ENCODE measurements at regions not wholly inside any gene's neighbourhood (a gene's known extent, or its start where the extent isn't known, plus 50 kb on each side); places are given as distances from the start of the nearest gene placed in this dataset.
A peak's percentile ranks its signal among the peaks of the same experiment; 100 is the strongest.

GRCh38 chr1:234909307-234909810 lies 219.3 kb downstream of the TOMM20 start:
- H3K36me3 ChIP-seq (ENCODE audit: insufficient read depth, low read length, poor library complexity, severe bottlenecking): no peaks in the 10 kb centered on the region
- H3K4me1 ChIP-seq (ENCODE audit: insufficient read depth, low read length, poor library complexity, severe bottlenecking): peaks cover 16% of the 10 kb centered on the region
- ChIA-PET POLR2A (ENCODE audit: low non-redundant PET) (no interaction called here), CTCF (no interaction called here)
- BruUV-seq (replicated peaks): no TSS peak
- H3K9me3 ChIP-seq (ENCODE audit: low read depth, low read length, poor library complexity, severe bottlenecking): no peaks in the 10 kb centered on the region
- intact Hi-C loops (cut with micrococcal nuclease; ENCODE audit: unreplicated experiment): no loop called here
- no peak overlapping the region for H3K4me3 ChIP-seq (ENCODE audit: low read depth, low read length, poor library complexity, severe bottlenecking)
- no peaks in the 10 kb centered on the region for H3K27me3 ChIP-seq (replicated peaks; ENCODE audit: insufficient read depth, low read depth, low read length, poor library complexity)
- DNase-seq (ENCODE audit: low spot score): no peak
- TF ChIP-seq CTCF (conservative IDR thresholded peaks at IDR 0.05; ENCODE audit: low read depth, low read length): no peak
- no peak for TF ChIP-seq EZH2 (IDR thresholded peaks at IDR 0.05; ENCODE audit: borderline replicate concordance, low read depth, low read length, poor library complexity, severe bottlenecking)
- H3K27ac ChIP-seq (ENCODE audit: low read depth, low read length, poor library complexity, severe bottlenecking): no peak overlapping the region

- no TSS peak for BruUV-seq (replicated peaks)
- intact Hi-C loops (cut with micrococcal nuclease; ENCODE audit: unreplicated experiment): no loop called here
- no peak overlapping the region for H3K4me3 ChIP-seq (ENCODE audit: low read depth, low read length, poor library complexity, severe bottlenecking)
- ChIA-PET CTCF (no interaction called here), POLR2A (ENCODE audit: low non-redundant PET) (no interaction called here)
- TF ChIP-seq CTCF (conservative IDR thresholded peaks at IDR 0.05; ENCODE audit: low read depth, low read length) (no peak), EZH2 (IDR thresholded peaks at IDR 0.05; ENCODE audit: borderline replicate concordance, low read depth, low read length, poor library complexity, severe bottlenecking) (no peak)
- H3K36me3 ChIP-seq (ENCODE audit: insufficient read depth, low read length, poor library complexity, severe bottlenecking): no peaks in the 10 kb centered on the region
- no peaks in the 10 kb centered on the region for H3K27me3 ChIP-seq (replicated peaks; ENCODE audit: insufficient read depth, low read depth, low read length, poor library complexity)
- H3K9me3 ChIP-seq (ENCODE audit: low read depth, low read length, poor library complexity, severe bottlenecking): no peaks in the 10 kb centered on the region
- H3K27ac ChIP-seq (ENCODE audit: low read depth, low read length, poor library complexity, severe bottlenecking): peak overlapping the region; percentile 67
- no peak for DNase-seq (ENCODE audit: low spot score)
- peaks cover 16% of the 10 kb centered on the region for H3K4me1 ChIP-seq (ENCODE audit: insufficient read depth, low read length, poor library complexity, severe bottlenecking)
Observed at GRCh38 chr1:234908571-234908970, 220.1 kb downstream of the TOMM20 start.

GRCh38 chr1:234907940-234908405 lies 220.7 kb downstream of the TOMM20 start:
- POLR2A ChIA-PET (ENCODE audit: low non-redundant PET): no interaction called here

More at GRCh38 chr1:234907940-234908405, 220.7 kb downstream of the TOMM20 start:
- DNase-seq (ENCODE audit: low spot score): peak; percentile 71
- H3K36me3 ChIP-seq (ENCODE audit: insufficient read depth, low read length, poor library complexity, severe bottlenecking): no peaks in the 10 kb centered on the region
- peak overlapping the region; percentile 67 for H3K27ac ChIP-seq (ENCODE audit: low read depth, low read length, poor library complexity, severe bottlenecking)
- intact Hi-C loops (cut with micrococcal nuclease; ENCODE audit: unreplicated experiment): no loop called here
- H3K9me3 ChIP-seq (ENCODE audit: low read depth, low read length, poor library complexity, severe bottlenecking): no peaks in the 10 kb centered on the region
- no peak overlapping the region for H3K4me3 ChIP-seq (ENCODE audit: low read depth, low read length, poor library complexity, severe bottlenecking)
- CTCF ChIA-PET: no interaction called here
- no peaks in the 10 kb centered on the region for H3K27me3 ChIP-seq (replicated peaks; ENCODE audit: insufficient read depth, low read depth, low read length, poor library complexity)
- TF ChIP-seq CTCF (conservative IDR thresholded peaks at IDR 0.05; ENCODE audit: low read depth, low read length): no peak
- TF ChIP-seq EZH2 (IDR thresholded peaks at IDR 0.05; ENCODE audit: borderline replicate concordance, low read depth, low read length, poor library complexity, severe bottlenecking): no peak
- H3K4me1 ChIP-seq (ENCODE audit: insufficient read depth, low read length, poor library complexity, severe bottlenecking): peaks cover 16% of the 10 kb centered on the region
- no TSS peak for BruUV-seq (replicated peaks)
